ENCODE measurements at regions not wholly inside any gene's neighbourhood (a gene's known extent, or its start where the extent isn't known, plus 50 kb on each side); places are given as distances from the start of the nearest gene placed in this dataset.

DNA sequence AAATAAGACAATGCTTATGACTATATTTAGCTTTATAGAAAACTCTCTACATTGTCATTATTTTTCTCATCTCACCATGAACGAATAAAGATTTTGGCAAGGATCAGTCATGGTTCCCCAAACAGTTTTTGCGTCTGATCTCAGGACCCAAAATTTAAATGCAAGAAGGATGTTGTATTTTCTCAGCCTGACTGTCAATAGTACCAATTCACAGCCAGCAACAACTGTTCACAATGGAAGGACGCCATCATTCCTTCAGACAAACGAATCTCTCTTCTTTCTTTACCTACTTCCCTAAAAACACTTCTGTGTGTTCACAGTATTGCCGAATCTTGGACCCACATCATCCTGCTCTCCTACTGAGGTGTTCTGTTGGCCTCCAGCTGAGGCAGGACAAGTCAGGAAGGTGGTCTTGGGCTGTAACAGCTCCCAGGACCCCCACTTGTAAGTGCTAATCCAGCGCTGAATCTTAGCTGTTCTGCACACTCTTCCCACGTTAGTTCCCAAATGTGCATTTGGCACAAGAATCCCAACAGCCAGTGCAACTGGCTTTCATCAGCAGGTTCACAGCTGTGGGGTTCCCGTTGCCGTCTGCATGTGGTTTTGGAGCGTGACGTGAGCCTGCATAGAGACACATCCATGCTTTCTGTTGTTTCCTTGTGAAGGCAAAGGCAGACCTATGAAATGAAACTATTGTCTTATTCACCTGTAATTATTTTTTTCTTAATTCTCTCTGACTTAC, 600.0 kb downstream of the QKI start:
- H3K36me3 ChIP-seq (ENCODE audit: control insufficient read depth, insufficient read depth, low read length), result no peaks in the 10 kb centered on the region
- no peak for TF ChIP-seq CTCF (IDR thresholded peaks at IDR 0.05; ENCODE audit: insufficient read depth, low read length, poor library complexity, severe bottlenecking)
- H3K27me3 ChIP-seq (replicated peaks; ENCODE audit: control insufficient read depth, insufficient read depth, low read length), result no peaks in the 10 kb centered on the region
- DNase-seq (ENCODE audit: extremely low read depth, insufficient read length), result no peak
- no peak overlapping the region for H3K4me3 ChIP-seq (replicated peaks; ENCODE audit: low read depth, low read length)

DNA sequence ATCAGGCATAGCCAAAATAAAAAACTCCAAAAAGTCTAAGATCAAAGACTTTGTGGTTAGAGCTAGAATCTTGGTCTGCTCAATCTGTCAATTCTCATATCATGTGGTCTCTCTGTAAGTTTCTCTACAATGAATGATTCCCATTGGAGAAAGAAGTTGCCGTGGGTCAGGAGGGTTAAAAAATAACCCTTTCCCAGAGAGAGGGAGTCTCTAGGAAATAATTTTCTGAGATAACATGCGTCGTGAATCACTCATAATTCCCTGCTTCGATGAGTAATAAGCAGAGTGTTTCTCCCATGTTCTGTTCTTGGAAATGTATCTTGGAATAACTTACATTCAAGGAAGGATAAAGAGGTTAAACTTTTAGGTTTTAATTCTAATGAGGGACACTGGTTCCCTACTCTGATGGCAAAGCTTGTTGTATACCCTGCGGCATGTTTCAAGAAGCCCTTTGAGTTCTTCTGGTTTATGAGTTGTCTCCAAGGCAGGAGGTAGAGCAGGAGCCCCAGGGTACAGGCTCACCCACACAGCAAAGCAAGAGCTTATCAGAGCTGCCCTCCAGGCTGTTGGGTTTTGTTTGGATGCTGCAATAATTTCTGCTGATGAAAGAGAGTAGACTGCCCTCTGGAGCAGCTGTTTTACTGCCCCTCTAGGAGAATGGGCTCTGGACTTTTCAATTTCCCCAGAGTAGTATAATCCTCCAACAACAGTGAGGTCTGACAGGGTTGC, 599.1 kb downstream of the QKI start:
- no peaks in the 10 kb centered on the region for H3K36me3 ChIP-seq (ENCODE audit: control insufficient read depth, insufficient read depth, low read length)
- DNase-seq (ENCODE audit: extremely low read depth, insufficient read length), result no peak
- no peaks in the 10 kb centered on the region for H3K27me3 ChIP-seq (replicated peaks; ENCODE audit: control insufficient read depth, insufficient read depth, low read length)
- H3K4me3 ChIP-seq (replicated peaks; ENCODE audit: low read depth, low read length), result no peak overlapping the region
- no peak for TF ChIP-seq CTCF (IDR thresholded peaks at IDR 0.05; ENCODE audit: insufficient read depth, low read length, poor library complexity, severe bottlenecking)

DNA sequence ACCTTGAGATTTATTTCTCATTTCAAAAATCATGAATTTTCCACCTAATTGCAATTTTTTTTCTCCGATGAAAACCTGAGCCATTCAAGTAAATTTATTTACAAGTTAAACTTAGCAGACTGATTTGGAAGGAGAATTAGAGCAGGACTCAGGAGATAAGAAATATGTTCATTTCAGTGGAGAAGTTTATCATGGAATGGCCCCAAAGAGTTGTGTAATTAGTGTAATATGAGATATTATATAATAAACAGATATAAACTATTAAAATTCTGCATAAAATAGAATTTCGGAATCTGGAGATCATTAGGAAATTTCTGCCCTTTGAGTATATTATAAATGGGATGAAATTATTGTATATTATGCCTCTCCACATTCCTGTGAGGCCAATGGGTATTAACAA, 596.8 kb downstream of the QKI start:
- Histone ChIP-seq H3K4me3 (replicated peaks; ENCODE audit: low read depth, low read length) (no peak overlapping the region), H3K27me3 (replicated peaks; ENCODE audit: control insufficient read depth, insufficient read depth, low read length) (no peaks in the 10 kb centered on the region), H3K36me3 (ENCODE audit: control insufficient read depth, insufficient read depth, low read length) (no peaks in the 10 kb centered on the region)
- no peak for DNase-seq (ENCODE audit: extremely low read depth, insufficient read length)
- no peak for TF ChIP-seq CTCF (IDR thresholded peaks at IDR 0.05; ENCODE audit: insufficient read depth, low read length, poor library complexity, severe bottlenecking)

DNA sequence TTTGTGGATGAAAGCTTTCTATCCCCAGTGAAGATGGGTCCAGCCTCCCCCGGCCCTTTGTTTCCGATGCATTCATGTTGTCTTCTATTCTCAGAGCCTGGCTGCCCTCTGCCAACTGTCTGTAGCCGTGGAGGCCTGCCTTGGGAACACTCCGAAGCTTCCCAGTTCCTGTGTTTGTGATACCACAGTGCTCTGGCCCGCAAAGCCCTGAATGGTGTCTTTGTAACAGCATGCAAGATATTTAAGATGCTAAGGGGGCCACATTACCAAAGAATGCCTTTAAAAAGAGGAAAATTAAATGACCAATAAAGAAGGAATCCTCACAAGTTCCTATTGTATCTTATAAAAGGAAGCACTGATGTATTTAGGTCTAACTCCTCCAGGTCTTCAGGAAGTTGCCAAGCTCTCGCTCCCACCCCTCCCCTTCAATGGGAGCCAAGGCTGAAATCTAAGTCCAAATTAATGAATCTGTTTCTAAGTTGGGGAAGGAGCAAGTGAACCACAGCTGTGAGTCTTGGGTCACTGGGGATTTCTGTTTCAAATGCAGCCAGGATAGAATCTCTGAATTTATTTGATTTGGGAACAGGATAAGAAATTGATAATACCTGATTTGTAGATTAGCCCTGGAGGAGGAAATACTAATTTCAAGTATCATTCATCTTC, 596.1 kb downstream of the QKI start:
- no peak for DNase-seq (ENCODE audit: extremely low read depth, insufficient read length)
- H3K27me3 ChIP-seq (replicated peaks; ENCODE audit: control insufficient read depth, insufficient read depth, low read length), result no peaks in the 10 kb centered on the region
- TF ChIP-seq CTCF (IDR thresholded peaks at IDR 0.05; ENCODE audit: insufficient read depth, low read length, poor library complexity, severe bottlenecking), result no peak
- H3K36me3 ChIP-seq (ENCODE audit: control insufficient read depth, insufficient read depth, low read length), result no peaks in the 10 kb centered on the region
- H3K4me3 ChIP-seq (replicated peaks; ENCODE audit: low read depth, low read length), result no peak overlapping the region

DNA sequence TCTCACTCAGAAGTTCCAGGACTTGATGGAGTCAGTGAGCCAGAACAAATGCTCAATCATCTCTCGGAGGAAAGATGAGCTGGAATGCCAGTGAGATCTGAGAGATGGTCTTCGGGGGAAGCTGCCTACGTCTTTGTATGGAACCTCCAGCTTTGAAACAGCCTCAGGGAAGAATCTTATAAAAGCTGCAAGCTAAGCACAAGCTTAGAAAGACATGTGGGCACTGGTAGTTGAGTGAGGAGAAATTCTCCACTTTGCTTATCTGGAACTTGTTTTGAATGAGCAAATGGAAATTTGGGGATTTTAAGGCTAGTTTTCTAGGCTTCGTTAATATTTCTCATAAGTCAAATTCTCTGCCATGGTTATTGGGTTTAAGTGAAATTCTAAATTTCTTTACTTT, 594.4 kb downstream of the QKI start:
- no peaks in the 10 kb centered on the region for H3K27me3 ChIP-seq (replicated peaks; ENCODE audit: control insufficient read depth, insufficient read depth, low read length)
- no peak for DNase-seq (ENCODE audit: extremely low read depth, insufficient read length)
- H3K4me3 ChIP-seq (replicated peaks; ENCODE audit: low read depth, low read length), result no peak overlapping the region
- no peaks in the 10 kb centered on the region for H3K36me3 ChIP-seq (ENCODE audit: control insufficient read depth, insufficient read depth, low read length)
- TF ChIP-seq CTCF (IDR thresholded peaks at IDR 0.05; ENCODE audit: insufficient read depth, low read length, poor library complexity, severe bottlenecking), result no peak

Data from GM06990 (cell line).